ENCODE measurements at regions not wholly inside any gene's neighbourhood (a gene's known extent, or its start where the extent isn't known, plus 50 kb on each side); places are given as distances from the start of the nearest gene placed in this dataset.

- POLR2A ChIA-PET: no interaction called here
- intact Hi-C loops (cut with micrococcal nuclease): no loop called here
- ATAC-seq (no peak), DNase-seq (ENCODE audit: low read depth, low spot score) (no peak)
- Histone ChIP-seq H3K9ac (ENCODE audit: low read length) (no peak overlapping the region), H3K79me2 (ENCODE audit: insufficient read depth, low read length) (no peaks in the 10 kb centered on the region), H3K36me3 (ENCODE audit: control insufficient read depth in 1 of 2, insufficient read depth in 2 of 2, low read length in 2 of 2) (no peaks in the 10 kb centered on the region), H4K20me1 (ENCODE audit: insufficient read depth) (no peaks in the 10 kb centered on the region), H3K9me2 (ENCODE audit: insufficient read depth) (no peaks in the 10 kb centered on the region), H3K9me3 (ENCODE audit: control insufficient read depth in 1 of 2, insufficient read depth in 1 of 2, low read depth in 1 of 2, low read length in 2 of 2) (no peaks in the 10 kb centered on the region), H3K4me3 (replicated peaks in 1 of 2; ENCODE audit: low read depth in 1 of 2, low read length in 2 of 2) (no peak overlapping the region), H3K27ac (ENCODE audit: low read depth, low read length) (no peak overlapping the region), H3K4me2 (ENCODE audit: low read length) (no peak overlapping the region), H2AFZ (ENCODE audit: low read depth, low read length, poor library complexity, severe bottlenecking) (no peak overlapping the region), H3K27me3 (ENCODE audit: insufficient read depth, low read length) (no peaks in the 10 kb centered on the region), H3K4me1 (ENCODE audit: control insufficient read depth in 1 of 2, insufficient read depth in 2 of 2, low read length in 2 of 2) (no peaks in the 10 kb centered on the region)
- CTCF ChIA-PET: no interaction called here
- RAD21 ChIA-PET (ENCODE audit: low non-redundant PET in 1 of 2, low total read pairs in 2 of 2, uncharacterized antibody in 2 of 2, unreplicated experiment in 2 of 2): no interaction called here
- BruUV-seq (replicated peaks): no TSS peak
- TF ChIP-seq ZNF274 (IDR thresholded peaks at IDR 0.05; ENCODE audit: low read depth, low read length) (no peak), ZFX (IDR thresholded peaks at IDR 0.05) (no peak), POLR2A (IDR thresholded peaks at IDR 0.05; ENCODE audit: borderline replicate concordance, extremely low read depth, insufficient read depth, insufficient read length) (no peak), CEBPB (IDR thresholded peaks at IDR 0.05; ENCODE audit: low read depth) (no peak), SIN3A (IDR thresholded peaks at IDR 0.05; ENCODE audit: low read depth) (no peak), YY1 (IDR thresholded peaks at IDR 0.05; ENCODE audit: extremely low read depth, insufficient replicate concordance, low read depth, low read length) (no peak), TCF7L2 (IDR thresholded peaks at IDR 0.05; ENCODE audit: borderline replicate concordance, extremely low read depth, insufficient read depth, insufficient read length) (no peak)
These were observed 912.3 kb upstream of the SLC35B3 start for GRCh38 chr6:9347608-9348007.

- RAD21 ChIA-PET (ENCODE audit: low non-redundant PET in 1 of 2, low total read pairs in 2 of 2, uncharacterized antibody in 2 of 2, unreplicated experiment in 2 of 2): no interaction called here
These were observed 911.6 kb upstream of the SLC35B3 start for GRCh38 chr6:9346923-9347322.

More at GRCh38 chr6:9346923-9347322, 911.6 kb upstream of the SLC35B3 start:
- Histone ChIP-seq H3K4me2 (ENCODE audit: low read length) (no peak overlapping the region), H2AFZ (ENCODE audit: low read depth, low read length, poor library complexity, severe bottlenecking) (no peak overlapping the region), H3K4me3 (replicated peaks in 1 of 2; ENCODE audit: low read depth in 1 of 2, low read length in 2 of 2) (no peak overlapping the region), H3K27ac (ENCODE audit: low read depth, low read length) (no peak overlapping the region), H4K20me1 (ENCODE audit: insufficient read depth) (no peaks in the 10 kb centered on the region), H3K79me2 (ENCODE audit: insufficient read depth, low read length) (no peaks in the 10 kb centered on the region), H3K4me1 (ENCODE audit: control insufficient read depth in 1 of 2, insufficient read depth in 2 of 2, low read length in 2 of 2) (no peaks in the 10 kb centered on the region), H3K9me2 (ENCODE audit: insufficient read depth) (no peaks in the 10 kb centered on the region), H3K9me3 (ENCODE audit: control insufficient read depth in 1 of 2, insufficient read depth in 1 of 2, low read depth in 1 of 2, low read length in 2 of 2) (no peaks in the 10 kb centered on the region), H3K9ac (ENCODE audit: low read length) (no peak overlapping the region), H3K36me3 (ENCODE audit: control insufficient read depth in 1 of 2, insufficient read depth in 2 of 2, low read length in 2 of 2) (no peaks in the 10 kb centered on the region), H3K27me3 (ENCODE audit: insufficient read depth, low read length) (no peaks in the 10 kb centered on the region)
- ATAC-seq: no peak
- no peak for DNase-seq (ENCODE audit: low read depth, low spot score)
- intact Hi-C loops (cut with micrococcal nuclease): no loop called here
- TF ChIP-seq EZH2phosphoT487 (IDR thresholded peaks at IDR 0.05; ENCODE audit: borderline replicate concordance) (no peak), EGR1 (IDR thresholded peaks at IDR 0.05; ENCODE audit: low read depth) (no peak), FOSL1 (IDR thresholded peaks at IDR 0.05; ENCODE audit: low read depth) (no peak), MAX (IDR thresholded peaks at IDR 0.05) (no peak), SRF (IDR thresholded peaks at IDR 0.05; ENCODE audit: low read depth) (no peak), ZFX (IDR thresholded peaks at IDR 0.05) (no peak), CTCF (IDR thresholded peaks at IDR 0.05 in 2 of 3, conservative IDR thresholded peaks at IDR 0.05 in 1 of 3; ENCODE audit: borderline replicate concordance in 1 of 3, insufficient read depth in 1 of 3, low read depth in 2 of 3, low read length in 2 of 3) (no peak), ZNF274 (IDR thresholded peaks at IDR 0.05; ENCODE audit: low read depth, low read length) (no peak), RAD21 (IDR thresholded peaks at IDR 0.05; ENCODE audit: low read depth) (no peak)
- CTCF ChIA-PET: no interaction called here
- BruUV-seq (replicated peaks): no TSS peak
- POLR2A ChIA-PET: no interaction called here
